SH-SY5Y (cell line): ENCODE measurements at regions not wholly inside any gene's neighbourhood (a gene's known extent, or its start where the extent isn't known, plus 50 kb on each side); places are given as distances from the start of the nearest gene placed in this dataset.

Experiments used
- GATA2 ChIP-seq: IDR thresholded peaks from 2 replicates; pipeline ENCODE4 v1.6.1; 2011; ENCODE audit warnings: mild to moderate bottlenecking, low read depth, low read length
- GATA3 ChIP-seq: IDR thresholded peaks from 2 replicates; pipeline ENCODE4 v1.6.1; 2011; ENCODE audit warnings: low read depth, mild to moderate bottlenecking, low read length, moderate library complexity

- TF ChIP-seq GATA2 (no peak), GATA3 (no peak)
These were observed 420.4 kb downstream of the CETN3 start for GRCh38 chr5:89988998-89989655.
